SK-N-SH (cell line): ENCODE measurements at regions not wholly inside any gene's neighbourhood (a gene's known extent, or its start where the extent isn't known, plus 50 kb on each side); places are given as distances from the start of the nearest gene placed in this dataset.

Experiments used
- CTCF ChIA-PET: fragments of 300-600, 350-600 bp; formaldehyde crosslinking; extraction: SDS; loops from one replicate; lab custom pipeline; 2021; lab: Yijun Ruan, JAX
- POLR2A ChIA-PET: fragments of 350-600 bp; sonication (Branson Sonifier 250); formaldehyde crosslinking; extraction: SDS; loops from one replicate; lab custom pipeline; 2020; ENCODE audit warnings: antibody characterized with exemption, inconsistent platforms; lab: Yijun Ruan, JAX
- DNase-seq: peaks from one replicate; pipeline ENCODE4 v3.0.0; 2012
- H2AFZ ChIP-seq: fragments of 200-600 bp; sonication (generic); 2 replicates; pipeline ENCODE4 v1.8.1; 2016; ENCODE audit warnings: antibody characterized with exemption, mild to moderate bottlenecking, low read depth
- H3F3A ChIP-seq: fragments of 200-600 bp; sonication (generic); replicated peaks from 2 replicates; pipeline ENCODE3; 2016; ENCODE audit warnings: antibody characterized with exemption, mild to moderate bottlenecking; ENCODE audit not compliant: insufficient read depth
- H3K27ac ChIP-seq, 2 experiments: fragments of 200-500 bp in 1 of 2; fragments of 200-600 bp in 1 of 2; sonication (Bioruptor generic) in 1 of 2; sonication (generic), shearing (Covaris generic) in 1 of 2; 2 replicates each; pipeline versions ENCODE4 v1.5.1 to v1.6.1; 2014 to 2016; ENCODE audit warnings: low read depth in 2 of 2, inconsistent platforms in 1 of 2, low read length in 1 of 2, mild to moderate bottlenecking in 1 of 2, mixed read lengths in 1 of 2
- H3K27me3 ChIP-seq: fragments of 200-600 bp; sonication (generic), shearing (Covaris generic); 2 replicates; pipeline ENCODE4 v1.6.1; 2016; ENCODE audit warnings: mixed run types; ENCODE audit not compliant: insufficient read depth
- H3K36me3 ChIP-seq, 2 experiments: fragments of 200-500 bp in 1 of 2; fragments of 200-600 bp in 1 of 2; sonication (Bioruptor generic) in 1 of 2; sonication (generic) in 1 of 2; replicated peaks in 1 of 2; 2 replicates each; pipeline versions ENCODE3 to v1.5.1; 2014 to 2016; ENCODE audit warnings: low read length in 1 of 2, mild to moderate bottlenecking in 1 of 2; ENCODE audit not compliant: insufficient read depth in 2 of 2, control insufficient read depth in 1 of 2
- H3K4me1 ChIP-seq, 2 experiments: fragments of 200-500 bp in 1 of 2; fragments of 200-600 bp in 1 of 2; sonication (Bioruptor generic) in 1 of 2; sonication (generic), shearing (Covaris generic) in 1 of 2; 2 replicates each; pipeline versions ENCODE4 v1.5.1 to v1.6.1; 2014 to 2016; ENCODE audit warnings: low read depth in 1 of 2, low read length in 1 of 2, mixed run types in 1 of 2; ENCODE audit not compliant: insufficient read depth in 2 of 2, control insufficient read depth in 1 of 2
- H3K4me2 ChIP-seq: fragments of 200-600 bp; sonication (generic), shearing (Covaris generic); 2 replicates; pipeline ENCODE4 v1.6.1; 2017; ENCODE audit warnings: mixed run types
- H3K4me3 ChIP-seq, 2 experiments: fragments of 200-500 bp in 1 of 2; fragments of 200-600 bp in 1 of 2; sonication (Bioruptor generic) in 1 of 2; sonication (generic), shearing (Covaris generic) in 1 of 2; 2 replicates each; pipeline versions ENCODE4 v1.5.1 to v1.8.1; 2014 to 2016; ENCODE audit warnings: low read depth in 2 of 2, inconsistent platforms in 1 of 2, low read length in 1 of 2, mild to moderate bottlenecking in 1 of 2, mixed read lengths in 1 of 2, moderate library complexity in 1 of 2
- H3K79me2 ChIP-seq: fragments of 200-600 bp; sonication (generic); 2 replicates; pipeline ENCODE4 v1.8.1; 2017; ENCODE audit warnings: mild to moderate bottlenecking; ENCODE audit not compliant: insufficient read depth
- H3K9ac ChIP-seq: fragments of 200-600 bp; sonication (generic); 2 replicates; pipeline ENCODE4 v1.6.1; 2017; ENCODE audit warnings: mixed run types
- H3K9me2 ChIP-seq: fragments of 200-600 bp; sonication (generic); 2 replicates; pipeline ENCODE4 v1.6.1; 2017; ENCODE audit warnings: mixed run types
- H3K9me3 ChIP-seq: fragments of 200-600 bp; sonication (generic); 2 replicates; pipeline ENCODE4 v1.6.1; 2017; ENCODE audit warnings: mixed run types, mild to moderate bottlenecking, moderate library complexity
- H4K20me1 ChIP-seq: fragments of 200-600 bp; sonication (generic); 2 replicates; pipeline ENCODE4 v1.6.1; 2017; ENCODE audit warnings: mild to moderate bottlenecking, mixed run types; ENCODE audit not compliant: insufficient read depth
- EP300 ChIP-seq, 2 experiments: IDR thresholded peaks; 2 replicates each; pipeline versions ENCODE4 v1.4.0 to v1.6.1; 2012; ENCODE audit warnings: borderline replicate concordance in 1 of 2, low read depth in 1 of 2, low read length in 1 of 2
- EZH2phosphoT487 ChIP-seq: fragments of 200-600 bp; sonication (generic); IDR thresholded peaks from 2 replicates; pipeline ENCODE4 v1.6.1; 2017; ENCODE audit warnings: low read depth, mixed run types, mild to moderate bottlenecking, antibody characterized with exemption, moderate library complexity, borderline replicate concordance
- FOXJ3 ChIP-seq: sonication (generic); formaldehyde crosslinking; IDR thresholded peaks from 2 replicates; pipeline ENCODE4 v1.5.1; 2020; ENCODE audit warnings: mild to moderate bottlenecking, missing genetic modification reagents
- FOXM1 ChIP-seq: IDR thresholded peaks from 2 replicates; pipeline ENCODE4 v1.4.0; 2012; ENCODE audit warnings: low read depth, mild to moderate bottlenecking
- GATA2 ChIP-seq: sonication (generic); formaldehyde crosslinking; IDR thresholded peaks from 2 replicates; pipeline ENCODE4 v1.5.0; 2020; ENCODE audit warnings: mild to moderate bottlenecking, missing genetic modification reagents
- IRF3 ChIP-seq: fragments of 150-350 bp; IDR thresholded peaks from 2 replicates; pipeline ENCODE4 v1.6.1; 2016; ENCODE audit warnings: mild to moderate bottlenecking, low read depth, low read length
- JUND ChIP-seq: IDR thresholded peaks from 2 replicates; pipeline ENCODE4 v1.4.0; 2012
- MAX ChIP-seq: IDR thresholded peaks from 2 replicates; pipeline ENCODE4 v1.4.0; 2012; ENCODE audit warnings: low read depth
- MEF2A ChIP-seq: IDR thresholded peaks from 2 replicates; pipeline ENCODE4 v1.4.0; 2012; ENCODE audit warnings: low read depth, borderline replicate concordance
- MXI1 ChIP-seq: IDR thresholded peaks from 2 replicates; pipeline ENCODE4 v1.6.1; 2012; ENCODE audit warnings: mild to moderate bottlenecking, low read depth, low read length, improper control_type of control experiment
- NFIC ChIP-seq: IDR thresholded peaks from 2 replicates; pipeline ENCODE4 v1.4.0; 2012; ENCODE audit warnings: borderline replicate concordance
- NRF1 ChIP-seq: IDR thresholded peaks from 2 replicates; pipeline ENCODE4 v1.6.1; 2012; ENCODE audit warnings: low read depth, mild to moderate bottlenecking, low read length
- PBX3 ChIP-seq: IDR thresholded peaks from 2 replicates; pipeline ENCODE4; 2012
- POLR2AphosphoS5 ChIP-seq: IDR thresholded peaks from 2 replicates; pipeline ENCODE4 v1.6.1; 2012; ENCODE audit warnings: low read depth, low read length
- RFX5 ChIP-seq: IDR thresholded peaks from 2 replicates; pipeline ENCODE4 v1.6.1; 2012; ENCODE audit warnings: mild to moderate bottlenecking, improper control_type of control experiment, low read length
- SIN3A ChIP-seq: IDR thresholded peaks from 2 replicates; pipeline ENCODE4 v1.6.1; 2012; ENCODE audit warnings: low read depth, mild to moderate bottlenecking, low read length, moderate library complexity, borderline replicate concordance
- TEAD4 ChIP-seq: IDR thresholded peaks from 2 replicates; pipeline ENCODE4 v1.4.0; 2012; ENCODE audit warnings: mild to moderate bottlenecking, borderline replicate concordance; ENCODE audit not compliant: insufficient read depth
- USF1 ChIP-seq: IDR thresholded peaks from 2 replicates; pipeline ENCODE4 v1.4.0; 2012; ENCODE audit warnings: low read depth, borderline replicate concordance
- YY1 ChIP-seq: IDR thresholded peaks from 2 replicates; pipeline ENCODE4 v1.4.0; 2012; ENCODE audit warnings: low read depth, mild to moderate bottlenecking
- WGBS: methylation state at CpG from one replicate; pipeline ENCODE4 v1.1.6; 2017; ENCODE audit warnings: low lambda C conversion rate; 5-methylcytosine and 5-hydroxymethylcytosine counted together

GRCh38 chr1:81296601-81297000 is 504.1 kb upstream of the ADGRL2 start:
- no peak for TF ChIP-seq PBX3
- TF ChIP-seq TEAD4, result no peak
- TF ChIP-seq MEF2A, result no peak
- TF ChIP-seq GATA2 (CRISPR knock-in tag), result no peak
- TF ChIP-seq EP300 (IDR thresholded peaks at IDR 0.05; ENCODE audit: borderline replicate concordance in 1 of 2, low read depth in 1 of 2, low read length in 1 of 2), result no peak
- TF ChIP-seq NFIC, result no peak
- TF ChIP-seq FOXJ3, result no peak
- no peak for TF ChIP-seq POLR2AphosphoS5
- no peak for TF ChIP-seq RFX5
- TF ChIP-seq USF1, result no peak
- no peak for TF ChIP-seq IRF3
- no peak for TF ChIP-seq NRF1
- TF ChIP-seq MXI1, result no peak
- no peak for TF ChIP-seq MAX
- no peak for TF ChIP-seq FOXM1
- no peak for TF ChIP-seq JUND
- TF ChIP-seq SIN3A, result no peak
- TF ChIP-seq YY1, result no peak
- TF ChIP-seq EZH2phosphoT487, result no peak
- Histone ChIP-seq H2AFZ (no peak overlapping the region), H4K20me1 (no peaks in the 10 kb centered on the region), H3K4me3 (no peak overlapping the region), H3K79me2 (no peaks in the 10 kb centered on the region), H3K27me3 (no peaks in the 10 kb centered on the region), H3K36me3 (no peaks in the 10 kb centered on the region), H3K9me2 (no peaks in the 10 kb centered on the region), H3F3A (no peaks in the 10 kb centered on the region), H3K4me1 (no peaks in the 10 kb centered on the region; a peak in 1 of 4 replicates), H3K27ac (no peak overlapping the region), H3K9ac (no peak overlapping the region), H3K4me2 (no peak overlapping the region), H3K9me3 (no peaks in the 10 kb centered on the region)
- DNase-seq, result no peak
- POLR2A ChIA-PET, result no interaction called here
- CTCF ChIA-PET, result no interaction called here
- 39% methylated on average over 1 of the region's 1 CpG for WGBS
